Liver (tissue), 8 donors: ENCODE measurements at regions not wholly inside any gene's neighbourhood (a gene's known extent, or its start where the extent isn't known, plus 50 kb on each side); places are given as distances from the start of the nearest gene placed in this dataset.

Experiments used
- DNase-seq: peaks from one replicate; pipeline ENCODE4 v3.0.0-alpha.2; 2017; ENCODE audit warnings: low spot score
- H3K27ac ChIP-seq, 2 donors: one replicate each; pipeline ENCODE4 v1.7.0; 2013; ENCODE audit warnings: inconsistent platforms in 2 of 2, low read length in 2 of 2, control low read depth in 1 of 2, low read depth in 1 of 2, mild to moderate bottlenecking in 1 of 2
- H3K27me3 ChIP-seq, 4 donors: one replicate each; pipeline versions ENCODE4 v1.6.1 to v1.7.0; 2013; ENCODE audit warnings: low read length in 3 of 4, inconsistent platforms in 1 of 4, mild to moderate bottlenecking in 1 of 4, moderate library complexity in 1 of 4; ENCODE audit not compliant: control insufficient read depth in 4 of 4, insufficient read depth in 4 of 4
- H3K36me3 ChIP-seq, 4 donors: one replicate each; pipeline versions ENCODE4 v1.6.1 to v1.7.0; 2013; ENCODE audit warnings: low read length in 3 of 4, mild to moderate bottlenecking in 3 of 4, low read depth in 1 of 4, moderate library complexity in 1 of 4; ENCODE audit not compliant: control insufficient read depth in 4 of 4, insufficient read depth in 3 of 4
- H3K4me1 ChIP-seq, 4 donors: one replicate each; pipeline versions ENCODE4 v1.6.1 to v1.7.0; 2013; ENCODE audit warnings: low read length in 3 of 4, mild to moderate bottlenecking in 3 of 4, moderate library complexity in 1 of 4; ENCODE audit not compliant: control insufficient read depth in 4 of 4, insufficient read depth in 4 of 4
- H3K4me3 ChIP-seq, 3 donors: one replicate each; pipeline versions ENCODE4 v1.6.1 to v1.7.0; 2013; ENCODE audit warnings: low read length in 3 of 3, control low read depth in 1 of 3, low read depth in 1 of 3, mild to moderate bottlenecking in 1 of 3
- H3K9ac ChIP-seq, 2 donors: one replicate each; pipeline ENCODE4 v1.7.0; 2013; ENCODE audit warnings: low read length in 2 of 2, mild to moderate bottlenecking in 2 of 2, moderate library complexity in 2 of 2, control low read depth in 1 of 2, low read depth in 1 of 2
- H3K9me3 ChIP-seq, 4 donors: one replicate each; pipeline versions ENCODE4 v1.6.1 to v1.7.0; 2013; ENCODE audit warnings: low read length in 3 of 4; ENCODE audit not compliant: control insufficient read depth in 4 of 4
- ATF3 ChIP-seq: IDR thresholded peaks from 2 replicates; pipeline ENCODE4 v1.6.1; 2016; ENCODE audit warnings: antibody characterized with exemption
- CTCF ChIP-seq: fragments of 150-350 bp; IDR thresholded peaks from 2 replicates; pipeline ENCODE4 v1.5.1; 2017; ENCODE audit warnings: improper control_type of control experiment, low read depth, low read length; ENCODE audit not compliant: missing input control
- EGR1 ChIP-seq, 2 donors: IDR thresholded peaks; 2 replicates each; pipeline ENCODE4 v1.6.1; 2016 to 2018; ENCODE audit warnings: antibody characterized with exemption in 2 of 2, low read depth in 2 of 2
- FOXA1 ChIP-seq: IDR thresholded peaks from 2 replicates; pipeline ENCODE4 v1.6.1; 2016; ENCODE audit warnings: antibody characterized with exemption
- GABPA ChIP-seq, 2 donors: IDR thresholded peaks in 1 of 2; conservative IDR thresholded peaks in 1 of 2; 2 replicates each; pipeline ENCODE4 v1.6.1; 2016; ENCODE audit warnings: antibody characterized with exemption in 2 of 2, mild to moderate bottlenecking in 1 of 2, moderate library complexity in 1 of 2
- HNF4A ChIP-seq, 2 donors: conservative IDR thresholded peaks; 2 replicates each; pipeline ENCODE4 v1.6.1; 2016; ENCODE audit warnings: antibody characterized with exemption in 2 of 2, mild to moderate bottlenecking in 2 of 2
- HNF4G ChIP-seq: IDR thresholded peaks from 2 replicates; pipeline ENCODE4 v1.6.1; 2016; ENCODE audit warnings: antibody characterized with exemption
- JUND ChIP-seq, 2 donors: IDR thresholded peaks; 2 replicates each; pipeline ENCODE4 v1.6.1; 2016; ENCODE audit warnings: antibody characterized with exemption in 2 of 2
- MAX ChIP-seq: IDR thresholded peaks from 2 replicates; pipeline ENCODE4 v1.6.1; 2016; ENCODE audit warnings: antibody characterized with exemption
- NR2F2 ChIP-seq: IDR thresholded peaks from 2 replicates; pipeline ENCODE4 v1.6.1; 2016; ENCODE audit warnings: antibody characterized with exemption
- RAD21 ChIP-seq, 2 donors: IDR thresholded peaks; 2 replicates each; pipeline ENCODE4 v1.6.1; 2016; ENCODE audit warnings: antibody characterized with exemption in 2 of 2, mild to moderate bottlenecking in 2 of 2
- REST ChIP-seq: IDR thresholded peaks from 2 replicates; pipeline ENCODE4 v1.6.1; 2016; ENCODE audit warnings: antibody characterized with exemption, mild to moderate bottlenecking
- RXRA ChIP-seq, 2 donors: IDR thresholded peaks; 2 replicates each; pipeline ENCODE4 v1.6.1; 2017 to 2018; ENCODE audit warnings: antibody characterized with exemption in 2 of 2, mild to moderate bottlenecking in 1 of 2
- SP1 ChIP-seq: IDR thresholded peaks from 2 replicates; pipeline ENCODE4 v1.6.1; 2018; ENCODE audit warnings: antibody characterized with exemption, mild to moderate bottlenecking
- TAF1 ChIP-seq: conservative IDR thresholded peaks from 2 replicates; pipeline ENCODE4 v1.6.1; 2016; ENCODE audit warnings: antibody characterized with exemption, mild to moderate bottlenecking
- YY1 ChIP-seq: IDR thresholded peaks from 2 replicates; pipeline ENCODE4 v1.6.1; 2016; ENCODE audit warnings: antibody characterized with exemption, mild to moderate bottlenecking
- ZBTB33 ChIP-seq: IDR thresholded peaks from 2 replicates; pipeline ENCODE4 v1.6.1; 2016; ENCODE audit warnings: antibody characterized with exemption
- WGBS: extraction: QIAGEN DNeasy Blood & Tissue Kit; methylation state at CpG from one replicate; pipeline ENCODE4 v1.1.7; 2013; 5-methylcytosine and 5-hydroxymethylcytosine counted together
- donor health status: healthy.
- donor health status: healthy.
- donor health status: healthy.
- donor health status: healthy.
- donor health status: healthy.

GRCh38 chr20:46820682-46821081, 74.0 kb upstream of the EYA2 start:
- H3K27me3 ChIP-seq, result no peaks in the 10 kb centered on the region
- DNase-seq, result no peak

GRCh38 chr20:46823271-46823751, 71.3 kb upstream of the EYA2 start:
- no peaks in the 10 kb centered on the region for H3K36me3 ChIP-seq
- DNase-seq, result no peak
- WGBS, result 26% methylated on average over 5 of the region's 5 CpGs
- no peaks in the 10 kb centered on the region for H3K27me3 ChIP-seq
- peak overlapping the region; percentile 74 to 79 for H3K27ac ChIP-seq
- TF ChIP-seq RAD21 (IDR thresholded peaks at IDR 0.05) (peak; percentile 4 to 18), MAX (peak; percentile 24), EGR1 (IDR thresholded peaks at IDR 0.05; ENCODE audit: low read depth in 2 of 2) (no peak), REST (peak; percentile 47), YY1 (peak; percentile 68), JUND (IDR thresholded peaks at IDR 0.05) (peak in 1 of 2 donors; percentile 29), GABPA (IDR thresholded peaks at IDR 0.05 in 1 of 2, conservative IDR thresholded peaks at IDR 0.05 in 1 of 2) (peak in 1 of 2 donors; percentile 41), ATF3 (no peak), CTCF (no peak), HNF4A (conservative IDR thresholded peaks at IDR 0.05) (peak; percentile 93 to 95), NR2F2 (peak; percentile 83), SP1 (peak; percentile 93), RXRA (IDR thresholded peaks at IDR 0.05) (peak; percentile 77 to 79), ZBTB33 (no peak), HNF4G (peak; percentile 79), FOXA1 (no peak), TAF1 (no peak)
- H3K9me3 ChIP-seq, result no peaks in the 10 kb centered on the region
- peaks cover 2 to 18% (median 16%) of the 10 kb centered on the region in 4 donors for H3K4me1 ChIP-seq
- H3K9ac ChIP-seq, result peak overlapping the region in 1 of 2 donors; percentile 60
- H3K4me3 ChIP-seq, result no peak overlapping the region

More at GRCh38 chr20:46820682-46821081, 74.0 kb upstream of the EYA2 start:
- Histone ChIP-seq H3K4me3 (no peak overlapping the region), H3K9me3 (no peaks in the 10 kb centered on the region), H3K4me1 (peaks cover 2 to 18% (median 16%) of the 10 kb centered on the region in 4 donors), H3K36me3 (no peaks in the 10 kb centered on the region), H3K9ac (no peak overlapping the region), H3K27ac (no peak overlapping the region)
- TF ChIP-seq ATF3 (no peak), RAD21 (IDR thresholded peaks at IDR 0.05) (peak in 1 of 2 donors; percentile 31)
- 71% methylated on average over 3 of the region's 3 CpGs for WGBS
